A549 (cell line): ENCODE measurements at regions not wholly inside any gene's neighbourhood (a gene's known extent, or its start where the extent isn't known, plus 50 kb on each side); places are given as distances from the start of the nearest gene placed in this dataset.

ENCODE experiments used
- EHMT2 ChIP-seq: fragments of 200-600 bp; sonication (generic); IDR thresholded peaks from 2 replicates; pipeline ENCODE4 v1.6.1; 2016; ENCODE audit warnings: antibody characterized with exemption, low read depth, mild to moderate bottlenecking, moderate library complexity
- JUNB ChIP-seq: fragments of >200 bp; sonication (Bioruptor Twin); formaldehyde crosslinking; IDR thresholded peaks from 2 replicates; pipeline ENCODE4 v1.6.1; 2016
- NPAS2 ChIP-seq: fragments of 250-450 bp; sonication (Bioruptor Pico); IDR thresholded peaks from 2 replicates; pipeline ENCODE4 v1.8.0; 2022; ENCODE audit warnings: mild to moderate bottlenecking, moderate library complexity, borderline replicate concordance
- POLR2A ChIP-seq: IDR thresholded peaks from 2 replicates; pipeline ENCODE4 v1.6.1; 2012; ENCODE audit warnings: mild to moderate bottlenecking, low read length
- RAD21 ChIP-seq, 2 experiments: fragments of >200 bp in 1 of 2; sonication (Bioruptor Twin) in 1 of 2; formaldehyde crosslinking in 1 of 2; IDR thresholded peaks in 1 of 2; conservative IDR thresholded peaks in 1 of 2; 2 replicates in 1 of 2; 3 replicates in 1 of 2; pipeline ENCODE4 v1.6.1; 2012 to 2018; ENCODE audit warnings: inconsistent platforms in 1 of 2
- RFX5 ChIP-seq: fragments of 450-650 bp; IDR thresholded peaks from 2 replicates; pipeline ENCODE4 v1.7.1; 2014; ENCODE audit warnings: antibody characterized with exemption, mild to moderate bottlenecking, moderate library complexity
- SMC3 ChIP-seq: fragments of >200 bp; sonication (Bioruptor Twin); formaldehyde crosslinking; IDR thresholded peaks from 3 replicates; pipeline ENCODE4 v1.6.1; 2018; ENCODE audit warnings: inconsistent platforms
- ZFP36 ChIP-seq: fragments of 450-650 bp; IDR thresholded peaks from 2 replicates; pipeline ENCODE4 v1.6.1; 2014; ENCODE audit warnings: borderline replicate concordance; ENCODE audit not compliant: partially characterized antibody
- TF ChIP-seq, protein P1 (sequence below): IDR thresholded peaks from 2 replicates; pipeline ENCODE4 v1.6.1; 2012; ENCODE audit warnings: low read depth, borderline replicate concordance
- TF ChIP-seq, protein P2 (sequence below): fragments of >200 bp; sonication (Bioruptor Twin); formaldehyde crosslinking; IDR thresholded peaks from 3 replicates; pipeline ENCODE4 v1.5.1; 2016
- TF ChIP-seq, protein P3 (sequence below): fragments of 450-650 bp; IDR thresholded peaks from 2 replicates; pipeline ENCODE4 v1.6.1; 2014; ENCODE audit warnings: antibody characterized with exemption

DNA sequence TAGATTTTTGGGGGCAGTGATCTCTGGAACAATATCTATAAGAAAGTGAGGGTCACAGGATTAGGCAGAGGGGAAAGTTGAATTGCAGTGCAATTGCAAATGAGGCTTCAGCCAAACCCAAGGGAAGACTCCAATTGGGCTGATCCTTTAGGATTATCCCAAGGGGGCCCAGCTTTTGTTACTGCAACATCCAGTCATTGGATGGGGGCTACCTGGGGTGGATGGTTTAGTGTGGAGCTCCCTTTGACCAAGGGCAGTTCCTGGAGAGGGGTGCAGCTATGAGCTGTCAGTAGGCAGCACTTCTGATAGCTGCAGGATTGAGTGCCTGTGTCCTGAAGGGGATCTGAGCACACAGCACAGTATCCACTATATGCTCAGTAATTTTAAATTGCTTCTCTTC, 355.2 kb upstream of the AZI2 start:
- TF ChIP-seq, protein P1, sequence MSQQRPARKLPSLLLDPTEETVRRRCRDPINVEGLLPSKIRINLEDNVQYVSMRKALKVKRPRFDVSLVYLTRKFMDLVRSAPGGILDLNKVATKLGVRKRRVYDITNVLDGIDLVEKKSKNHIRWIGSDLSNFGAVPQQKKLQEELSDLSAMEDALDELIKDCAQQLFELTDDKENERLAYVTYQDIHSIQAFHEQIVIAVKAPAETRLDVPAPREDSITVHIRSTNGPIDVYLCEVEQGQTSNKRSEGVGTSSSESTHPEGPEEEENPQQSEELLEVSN, result no peak
- TF ChIP-seq EHMT2 (no peak), JUNB (no peak), RFX5 (no peak), ZFP36 (no peak), NPAS2 (no peak), RAD21 (conservative IDR thresholded peaks at IDR 0.05 in 1 of 2, IDR thresholded peaks at IDR 0.05 in 1 of 2) (no peak), POLR2A (no peak), SMC3 (no peak)
- TF ChIP-seq, protein P2, sequence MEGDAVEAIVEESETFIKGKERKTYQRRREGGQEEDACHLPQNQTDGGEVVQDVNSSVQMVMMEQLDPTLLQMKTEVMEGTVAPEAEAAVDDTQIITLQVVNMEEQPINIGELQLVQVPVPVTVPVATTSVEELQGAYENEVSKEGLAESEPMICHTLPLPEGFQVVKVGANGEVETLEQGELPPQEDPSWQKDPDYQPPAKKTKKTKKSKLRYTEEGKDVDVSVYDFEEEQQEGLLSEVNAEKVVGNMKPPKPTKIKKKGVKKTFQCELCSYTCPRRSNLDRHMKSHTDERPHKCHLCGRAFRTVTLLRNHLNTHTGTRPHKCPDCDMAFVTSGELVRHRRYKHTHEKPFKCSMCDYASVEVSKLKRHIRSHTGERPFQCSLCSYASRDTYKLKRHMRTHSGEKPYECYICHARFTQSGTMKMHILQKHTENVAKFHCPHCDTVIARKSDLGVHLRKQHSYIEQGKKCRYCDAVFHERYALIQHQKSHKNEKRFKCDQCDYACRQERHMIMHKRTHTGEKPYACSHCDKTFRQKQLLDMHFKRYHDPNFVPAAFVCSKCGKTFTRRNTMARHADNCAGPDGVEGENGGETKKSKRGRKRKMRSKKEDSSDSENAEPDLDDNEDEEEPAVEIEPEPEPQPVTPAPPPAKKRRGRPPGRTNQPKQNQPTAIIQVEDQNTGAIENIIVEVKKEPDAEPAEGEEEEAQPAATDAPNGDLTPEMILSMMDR, result no peak
- TF ChIP-seq, protein P3, sequence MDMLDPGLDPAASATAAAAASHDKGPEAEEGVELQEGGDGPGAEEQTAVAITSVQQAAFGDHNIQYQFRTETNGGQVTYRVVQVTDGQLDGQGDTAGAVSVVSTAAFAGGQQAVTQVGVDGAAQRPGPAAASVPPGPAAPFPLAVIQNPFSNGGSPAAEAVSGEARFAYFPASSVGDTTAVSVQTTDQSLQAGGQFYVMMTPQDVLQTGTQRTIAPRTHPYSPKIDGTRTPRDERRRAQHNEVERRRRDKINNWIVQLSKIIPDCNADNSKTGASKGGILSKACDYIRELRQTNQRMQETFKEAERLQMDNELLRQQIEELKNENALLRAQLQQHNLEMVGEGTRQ, result no peak
